DND-41 (cell line): ENCODE measurements at regions not wholly inside any gene's neighbourhood (a gene's known extent, or its start where the extent isn't known, plus 50 kb on each side); places are given as distances from the start of the nearest gene placed in this dataset.

Source experiments
- ATAC-seq: fragments of 200-7000 bp; cut with Tn5 transposase; 3 replicates; pipeline ENCODE4 v1.9.1; 2021; ENCODE audit warnings: low read depth; ENCODE audit not compliant: insufficient read depth
- DNase-seq: peaks from one replicate; pipeline ENCODE4 v3.0.0-alpha.2; 2020
- H2AFZ ChIP-seq: 2 replicates; pipeline ENCODE4 v1.6.0; 2012; ENCODE audit warnings: low read depth, low read length
- H3K27ac ChIP-seq: 2 replicates; pipeline ENCODE4 v1.5.1; 2012; ENCODE audit warnings: low read length, inconsistent platforms
- H3K27me3 ChIP-seq: fragments of 200-600 bp; sonication (generic); 2 replicates; pipeline ENCODE4 v1.6.0; 2012; ENCODE audit warnings: low read length, mild to moderate bottlenecking, inconsistent platforms; ENCODE audit not compliant: insufficient read depth, poor library complexity
- H3K36me3 ChIP-seq: 2 replicates; pipeline ENCODE4 v1.5.1; 2012; ENCODE audit warnings: low read length, inconsistent platforms; ENCODE audit not compliant: insufficient read depth
- H3K4me1 ChIP-seq: 2 replicates; pipeline ENCODE4 v1.5.1; 2012; ENCODE audit warnings: mild to moderate bottlenecking, low read length; ENCODE audit not compliant: insufficient read depth
- H3K4me2 ChIP-seq: 2 replicates; pipeline ENCODE4 v1.6.0; 2012; ENCODE audit warnings: mild to moderate bottlenecking, moderate library complexity, low read length, inconsistent platforms; ENCODE audit not compliant: insufficient read depth
- H3K4me3 ChIP-seq, 2 experiments: fragments of 200-600 bp in 1 of 2; shearing (Covaris generic) in 1 of 2; 2 replicates each; pipeline ENCODE4 v1.5.1; 2012 to 2016; ENCODE audit warnings: inconsistent platforms in 2 of 2, low read length in 2 of 2, mild to moderate bottlenecking in 2 of 2, low read depth in 1 of 2, moderate library complexity in 1 of 2
- H3K79me2 ChIP-seq: 2 replicates; pipeline ENCODE4 v1.6.0; 2012; ENCODE audit warnings: low read length, inconsistent platforms; ENCODE audit not compliant: insufficient read depth
- H3K9ac ChIP-seq: 2 replicates; pipeline ENCODE4 v1.6.0; 2012; ENCODE audit warnings: low read depth, mild to moderate bottlenecking, inconsistent platforms, low read length, moderate library complexity
- H3K9me3 ChIP-seq: 2 replicates; pipeline ENCODE4 v1.5.1; 2012; ENCODE audit warnings: low read length, moderate library complexity, mild to moderate bottlenecking, inconsistent platforms; ENCODE audit not compliant: insufficient read depth, severe bottlenecking
- H4K20me1 ChIP-seq: 2 replicates; pipeline ENCODE4 v1.6.0; 2012; ENCODE audit warnings: low read length; ENCODE audit not compliant: insufficient read depth
- EZH2 ChIP-seq: IDR thresholded peaks from 3 replicates; pipeline ENCODE4 v1.6.1; 2012; ENCODE audit warnings: borderline replicate concordance, low read depth, mild to moderate bottlenecking, moderate library complexity, low read length, inconsistent platforms; ENCODE audit not compliant: severe bottlenecking
- TF ChIP-seq, protein P1 (sequence below): IDR thresholded peaks from 2 replicates; pipeline ENCODE4 v1.5.1; 2012; ENCODE audit warnings: borderline replicate concordance, low read length, moderate library complexity, mild to moderate bottlenecking; ENCODE audit not compliant: poor library complexity, severe bottlenecking; ENCODE audit errors: extremely low read depth

DNA sequence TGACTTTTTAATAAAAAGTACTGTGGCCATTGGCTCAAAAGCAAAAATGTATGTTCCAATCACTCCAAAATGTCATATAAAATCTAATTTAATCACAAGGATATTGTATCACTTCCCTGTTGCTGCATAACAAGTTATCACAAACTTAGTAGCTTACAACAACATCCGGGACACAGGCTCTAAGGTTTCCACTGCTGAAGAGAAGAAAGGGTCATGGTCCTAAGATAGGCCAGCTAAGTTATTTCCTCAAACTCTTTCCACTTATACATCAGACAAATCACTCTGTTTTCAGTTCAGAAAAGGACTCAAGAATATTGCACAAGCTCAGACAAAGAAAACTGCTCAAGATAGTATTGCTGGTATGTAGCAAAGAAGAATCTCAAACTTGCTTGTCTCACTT lies 78.5 kb upstream of the SULT1C3 start:
- no peak overlapping the region for H3K4me2 ChIP-seq
- H3K27me3 ChIP-seq: no peaks in the 10 kb centered on the region
- DNase-seq (no peak), ATAC-seq (no peak)
- H2AFZ ChIP-seq: no peak overlapping the region
- no peak overlapping the region for H3K27ac ChIP-seq
- H3K36me3 ChIP-seq: no peaks in the 10 kb centered on the region
- H3K4me1 ChIP-seq: no peaks in the 10 kb centered on the region
- no peak overlapping the region for H3K4me3 ChIP-seq
- TF ChIP-seq, protein P1, sequence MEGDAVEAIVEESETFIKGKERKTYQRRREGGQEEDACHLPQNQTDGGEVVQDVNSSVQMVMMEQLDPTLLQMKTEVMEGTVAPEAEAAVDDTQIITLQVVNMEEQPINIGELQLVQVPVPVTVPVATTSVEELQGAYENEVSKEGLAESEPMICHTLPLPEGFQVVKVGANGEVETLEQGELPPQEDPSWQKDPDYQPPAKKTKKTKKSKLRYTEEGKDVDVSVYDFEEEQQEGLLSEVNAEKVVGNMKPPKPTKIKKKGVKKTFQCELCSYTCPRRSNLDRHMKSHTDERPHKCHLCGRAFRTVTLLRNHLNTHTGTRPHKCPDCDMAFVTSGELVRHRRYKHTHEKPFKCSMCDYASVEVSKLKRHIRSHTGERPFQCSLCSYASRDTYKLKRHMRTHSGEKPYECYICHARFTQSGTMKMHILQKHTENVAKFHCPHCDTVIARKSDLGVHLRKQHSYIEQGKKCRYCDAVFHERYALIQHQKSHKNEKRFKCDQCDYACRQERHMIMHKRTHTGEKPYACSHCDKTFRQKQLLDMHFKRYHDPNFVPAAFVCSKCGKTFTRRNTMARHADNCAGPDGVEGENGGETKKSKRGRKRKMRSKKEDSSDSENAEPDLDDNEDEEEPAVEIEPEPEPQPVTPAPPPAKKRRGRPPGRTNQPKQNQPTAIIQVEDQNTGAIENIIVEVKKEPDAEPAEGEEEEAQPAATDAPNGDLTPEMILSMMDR: no peak
- TF ChIP-seq EZH2: no peak
- no peaks in the 10 kb centered on the region for H4K20me1 ChIP-seq
- no peaks in the 10 kb centered on the region for H3K9me3 ChIP-seq
- no peaks in the 10 kb centered on the region for H3K79me2 ChIP-seq
- H3K9ac ChIP-seq: no peak overlapping the region

DNA sequence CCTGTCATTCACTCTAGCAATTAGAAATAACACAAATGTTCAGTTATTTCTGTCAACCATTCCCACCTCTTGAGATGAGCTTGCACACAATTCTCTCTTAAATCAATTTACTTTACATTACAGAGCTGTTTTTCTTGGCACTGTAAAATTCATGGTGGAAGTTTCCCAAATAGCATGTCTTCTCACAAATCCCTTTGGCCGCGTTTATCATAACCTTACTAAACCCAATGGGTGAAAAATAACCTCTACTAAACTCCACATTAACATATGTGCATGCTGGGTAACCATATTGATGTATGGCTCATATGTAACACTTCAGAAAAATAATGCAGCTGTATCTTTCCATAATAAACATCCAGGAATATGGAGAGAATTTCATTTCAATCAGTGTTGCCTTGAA lies 75.5 kb upstream of the SULT1C3 start:
- TF ChIP-seq, protein P1: no peak
- TF ChIP-seq EZH2: no peak
- Histone ChIP-seq H3K4me1 (no peaks in the 10 kb centered on the region), H3K4me2 (no peak overlapping the region), H3K9ac (no peak overlapping the region), H3K27me3 (no peaks in the 10 kb centered on the region), H3K9me3 (no peaks in the 10 kb centered on the region), H2AFZ (no peak overlapping the region), H3K36me3 (no peaks in the 10 kb centered on the region), H4K20me1 (no peaks in the 10 kb centered on the region), H3K4me3 (no peak overlapping the region), H3K27ac (no peak overlapping the region), H3K79me2 (no peaks in the 10 kb centered on the region)
- no peak for ATAC-seq
- no peak for DNase-seq

DNA sequence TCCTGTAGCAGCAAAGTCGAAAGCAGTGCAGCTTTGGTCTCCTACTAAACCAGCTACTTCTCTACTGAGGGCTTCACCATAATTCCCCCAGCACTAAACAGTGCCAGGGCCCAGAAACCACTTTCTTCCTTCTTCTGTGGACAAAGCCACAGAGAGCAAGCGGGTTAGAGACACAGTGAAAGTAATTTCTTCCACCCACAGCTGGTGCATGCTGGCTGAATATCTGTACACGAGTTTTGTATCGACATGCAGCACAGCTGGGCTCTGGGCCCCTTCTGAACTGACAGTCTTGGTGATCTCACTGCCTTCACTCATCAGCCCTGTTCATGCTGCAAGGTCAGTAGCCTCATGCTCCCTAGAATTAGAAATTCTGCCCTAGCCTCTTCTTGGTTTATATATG lies 74.0 kb upstream of the SULT1C3 start:
- peak; percentile 54; the same call in 2 of the 3 replicates for ATAC-seq
- H3K27ac ChIP-seq: no peak overlapping the region
- peak; percentile 5 for DNase-seq

DNA sequence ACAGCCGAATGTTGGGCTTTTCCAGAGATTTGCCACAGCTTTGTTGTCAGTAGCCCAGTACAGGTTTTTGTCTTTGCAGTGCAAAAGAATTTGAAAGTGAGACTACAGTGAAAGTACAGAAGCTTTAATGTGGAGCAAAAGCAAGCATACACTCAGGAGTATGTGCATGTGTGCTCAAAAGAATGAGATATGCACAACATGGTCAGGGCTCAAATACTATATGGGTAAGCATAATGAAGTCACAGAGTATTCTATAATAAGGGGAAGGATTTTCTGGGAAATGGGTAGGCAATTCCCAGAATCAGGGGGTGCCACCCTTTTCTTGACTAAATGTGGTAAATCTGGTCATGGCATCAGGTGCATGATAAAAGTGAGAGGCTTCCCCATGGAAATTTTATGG lies 72.1 kb upstream of the SULT1C3 start:
- H3K36me3 ChIP-seq: no peaks in the 10 kb centered on the region
- no peak overlapping the region for H2AFZ ChIP-seq
- no peak overlapping the region for H3K4me3 ChIP-seq
- ATAC-seq (no peak), DNase-seq (no peak)
- TF ChIP-seq, protein P1: no peak
- no peak for TF ChIP-seq EZH2
- no peaks in the 10 kb centered on the region for H3K79me2 ChIP-seq
- no peak overlapping the region for H3K9ac ChIP-seq
- H3K4me2 ChIP-seq: no peak overlapping the region
- no peaks in the 10 kb centered on the region for H4K20me1 ChIP-seq
- H3K4me1 ChIP-seq: no peaks in the 10 kb centered on the region
- H3K27ac ChIP-seq: no peak overlapping the region
- H3K27me3 ChIP-seq: no peaks in the 10 kb centered on the region
- no peaks in the 10 kb centered on the region for H3K9me3 ChIP-seq

More for the DNA sequence above, 74.0 kb upstream of the SULT1C3 start:
- Histone ChIP-seq H3K27me3 (no peaks in the 10 kb centered on the region), H2AFZ (no peak overlapping the region), H3K4me1 (no peaks in the 10 kb centered on the region), H3K36me3 (no peaks in the 10 kb centered on the region), H3K9ac (no peak overlapping the region), H3K9me3 (no peaks in the 10 kb centered on the region), H3K4me3 (no peak overlapping the region), H4K20me1 (no peaks in the 10 kb centered on the region), H3K79me2 (no peaks in the 10 kb centered on the region), H3K4me2 (no peak overlapping the region)
- TF ChIP-seq EZH2: no peak
